NCI-H774 (cell line): ENCODE measurements at regions not wholly inside any gene's neighbourhood (a gene's known extent, or its start where the extent isn't known, plus 50 kb on each side); places are given as distances from the start of the nearest gene placed in this dataset.
"Not testable (repeated sequence)": the region's sequence is repeated elsewhere in the genome, so short reads cannot be mapped to it uniquely, and the experiment has no call there.

ENCODE experiments used
- DNase-seq: peaks from one replicate; lab custom pipeline; 2025; lab: John Stamatoyannopoulos, UW

DNA sequence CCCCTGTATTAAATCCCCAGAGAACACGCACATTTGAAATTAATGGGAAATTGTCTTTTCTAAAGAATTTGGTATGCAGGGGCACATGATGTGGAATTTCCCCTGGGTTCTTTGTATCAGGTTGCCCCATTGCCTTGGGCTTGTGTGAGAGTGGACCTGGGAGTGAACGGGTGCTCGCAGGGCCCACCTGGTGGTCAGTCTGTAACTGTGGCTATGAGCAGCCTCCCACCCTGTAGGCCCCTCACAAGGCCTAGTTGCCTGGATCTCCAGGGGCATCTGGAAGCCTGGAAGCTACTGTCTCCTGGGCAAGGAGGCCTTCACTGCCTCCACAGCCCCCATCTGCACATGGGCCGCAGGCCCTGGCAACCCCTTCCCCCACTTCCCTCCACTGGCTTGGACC, 96.7 kb downstream of the SLC25A47 start:
- DNase-seq, result no peak

- no peak for DNase-seq
Measured at GRCh38 chr14:100421756-100422470, 98.8 kb downstream of the SLC25A47 start.

GRCh38 chr14:100422556-100423316, 99.6 kb downstream of the SLC25A47 start:
- DNase-seq, result no peak

DNA sequence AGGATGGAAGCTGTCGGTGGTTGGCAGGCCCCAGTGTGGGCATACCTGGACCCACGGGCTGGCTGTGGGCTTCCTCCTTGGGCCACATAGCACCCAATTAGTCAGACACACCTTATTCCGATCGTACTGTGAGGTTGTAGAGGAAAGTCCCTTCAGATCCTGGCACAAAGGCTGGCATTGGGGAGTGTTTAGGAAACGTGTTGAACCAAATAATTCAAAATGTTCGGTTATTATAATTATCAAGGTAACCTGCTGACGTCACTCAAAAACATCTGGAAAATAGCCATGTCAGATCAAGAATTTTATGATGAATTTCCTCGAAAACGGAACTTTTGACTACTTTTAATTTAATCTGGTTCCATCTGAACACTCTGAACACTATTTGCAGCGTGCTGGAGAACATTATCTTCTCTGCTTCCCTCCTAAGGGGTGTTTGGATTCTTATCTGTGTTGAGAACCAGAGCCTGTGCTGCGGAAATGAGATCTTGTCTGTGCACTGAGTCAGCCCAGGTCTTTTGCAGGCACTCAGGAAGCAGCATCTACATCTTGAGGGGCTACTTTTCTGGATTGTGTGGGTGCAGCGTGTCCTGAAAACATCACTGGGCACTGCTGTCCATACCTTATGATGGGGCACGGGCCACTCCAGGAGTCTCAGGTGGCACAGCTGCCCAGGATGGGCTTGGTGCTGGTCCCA, 100.3 kb downstream of the SLC25A47 start:
- DNase-seq, result no peak

DNA sequence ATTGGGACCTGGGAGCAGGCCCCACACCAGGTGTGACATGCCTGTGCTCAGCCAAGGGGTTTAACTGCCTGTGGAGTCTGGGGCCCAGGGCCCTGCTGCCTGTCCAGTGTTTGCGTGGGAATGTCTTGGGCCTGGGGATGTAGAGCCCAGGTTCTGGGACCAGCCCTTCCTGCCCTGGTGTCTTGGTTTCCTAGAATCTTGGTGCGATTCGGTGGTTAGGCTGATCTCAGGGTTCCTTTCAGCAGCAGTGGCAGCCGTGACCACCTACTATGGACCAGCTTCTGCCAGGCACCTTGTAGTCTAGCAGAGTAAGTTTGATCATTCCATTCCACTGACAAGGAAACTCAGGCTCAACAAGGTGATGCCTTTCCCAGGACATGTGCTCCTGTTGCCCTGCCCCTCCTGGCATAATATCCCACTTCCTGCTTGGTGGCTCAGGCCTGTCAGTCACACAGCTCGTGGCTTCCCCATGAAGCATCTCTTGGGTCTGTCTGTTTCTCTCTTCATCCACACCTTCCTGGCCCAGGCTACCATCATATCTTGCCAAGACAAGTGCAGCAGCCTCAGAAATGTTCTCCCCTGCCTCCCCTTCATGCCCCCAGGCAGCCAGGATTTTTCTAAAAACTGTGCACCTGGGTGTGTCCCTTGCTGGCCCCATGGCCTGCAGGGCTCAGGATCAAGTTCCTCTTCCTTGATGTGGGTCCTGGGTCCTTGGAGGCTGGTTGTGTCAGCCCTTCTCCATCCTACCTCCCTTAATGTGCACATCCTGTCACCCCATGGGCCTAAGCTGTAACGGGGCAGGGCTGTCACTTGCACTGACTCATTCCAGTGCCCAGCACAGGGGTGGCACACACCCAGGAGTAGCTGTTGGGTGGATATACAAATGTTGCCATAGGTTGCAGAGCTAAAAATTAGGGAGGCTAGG, 101.6 kb downstream of the SLC25A47 start:
- DNase-seq, result no peak

- DNase-seq, result no peak
Measured at GRCh38 chr14:100425429-100425827, 102.3 kb downstream of the SLC25A47 start.

- DNase-seq, result no peak
Measured at GRCh38 chr14:100426314-100426713, 103.2 kb downstream of the SLC25A47 start.

DNA sequence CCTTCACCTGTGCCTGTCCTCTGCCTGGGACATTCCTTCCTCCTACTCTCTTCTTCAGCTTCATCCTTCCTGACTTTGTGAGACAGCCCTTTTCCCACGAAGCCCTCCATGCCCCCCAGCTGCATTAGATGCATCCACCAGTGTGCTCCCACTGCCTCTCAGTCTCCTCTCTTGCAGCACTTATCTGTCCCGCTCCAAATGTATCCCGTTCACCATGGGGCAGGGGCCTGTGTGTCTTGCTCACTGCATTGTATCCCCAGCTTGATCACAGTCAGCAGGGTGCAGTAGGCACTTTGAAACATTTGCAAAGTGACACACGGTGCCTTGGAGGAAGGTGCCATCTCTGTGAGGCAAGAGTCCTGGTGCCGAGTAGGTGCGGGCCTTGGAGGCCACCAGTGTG, 104.0 kb downstream of the SLC25A47 start:
- DNase-seq, result no peak

- DNase-seq, result no peak
Measured at GRCh38 chr14:100428727-100429126, 105.6 kb downstream of the SLC25A47 start.

- DNase-seq, result no peak
Measured at GRCh38 chr14:100429537-100429936, 106.4 kb downstream of the SLC25A47 start.

- no peak for DNase-seq
Measured at GRCh38 chr14:100430571-100430970, 107.4 kb downstream of the SLC25A47 start.

- not testable (repeated sequence) for DNase-seq
Measured at GRCh38 chr14:100431461-100431860, 108.3 kb downstream of the SLC25A47 start.

DNA sequence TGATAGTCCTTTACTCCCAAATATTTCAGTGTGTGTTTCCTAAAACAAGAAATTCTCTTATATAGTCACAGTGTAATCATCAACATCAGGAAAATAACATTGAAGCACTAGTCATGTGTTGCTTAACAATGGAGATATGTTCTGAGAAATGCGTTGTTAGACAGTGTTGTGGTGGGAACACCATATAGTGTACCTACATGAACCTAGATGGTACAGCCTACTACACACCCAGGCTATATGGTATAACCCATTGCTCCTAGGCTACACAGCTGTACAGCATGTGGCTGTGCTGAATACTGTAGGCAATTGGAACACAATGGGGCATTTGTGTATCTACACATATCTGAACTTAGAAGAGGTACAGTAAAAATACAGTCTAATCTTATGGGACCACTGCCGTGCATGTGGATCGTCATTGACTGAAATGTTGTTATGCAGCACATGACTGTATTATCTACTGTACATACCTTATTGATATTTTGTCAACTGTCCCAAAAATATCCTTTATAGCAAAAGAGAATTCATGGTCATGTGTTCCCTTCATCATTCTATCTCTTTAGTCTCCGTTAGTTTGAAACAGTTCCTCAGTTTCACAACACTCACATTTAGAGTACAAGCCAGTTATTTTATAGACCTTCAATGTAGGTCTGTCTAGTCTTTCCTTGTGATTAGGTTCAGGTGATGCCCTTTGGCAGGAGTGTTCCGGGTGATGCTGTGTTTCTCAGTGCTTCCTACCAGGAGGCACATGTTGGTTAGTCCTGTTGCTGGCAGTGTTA, 109.7 kb downstream of the SLC25A47 start:
- no peak for DNase-seq

GRCh38 chr14:100433428-100433814, 110.3 kb downstream of the SLC25A47 start:
- no peak for DNase-seq

DNA sequence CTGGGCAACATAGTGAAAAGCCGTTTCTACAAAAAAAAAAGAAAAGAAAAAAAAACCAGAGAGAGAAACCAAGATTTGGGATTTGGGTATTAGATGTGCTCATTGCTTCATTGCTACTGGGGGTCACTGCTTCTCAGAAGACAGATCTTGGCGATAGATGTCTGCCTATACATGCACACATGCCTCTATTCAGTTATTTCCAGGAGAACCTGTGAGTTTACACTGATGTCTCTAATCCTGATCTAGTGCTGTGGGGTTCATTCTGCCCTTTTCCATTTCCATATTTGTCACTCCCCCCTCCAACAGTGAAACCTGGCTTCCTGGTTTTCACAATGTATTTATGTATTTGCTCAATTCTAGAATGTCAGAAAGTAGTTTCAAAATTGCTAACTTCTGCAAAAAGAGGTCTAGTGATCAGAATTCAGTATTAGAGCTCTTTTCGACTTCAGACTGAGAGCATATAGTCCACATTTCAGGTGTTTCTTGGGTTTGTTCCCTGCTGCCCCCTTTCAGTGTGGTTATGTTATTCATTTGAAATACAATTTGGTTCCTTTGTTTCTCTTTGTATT, 111.0 kb downstream of the SLC25A47 start:
- no peak for DNase-seq

- no peak for DNase-seq
Measured at GRCh38 chr14:100434911-100435438, 111.8 kb downstream of the SLC25A47 start.

- DNase-seq, result no peak
Measured at GRCh38 chr14:100435459-100435858, 112.3 kb downstream of the SLC25A47 start.

DNA sequence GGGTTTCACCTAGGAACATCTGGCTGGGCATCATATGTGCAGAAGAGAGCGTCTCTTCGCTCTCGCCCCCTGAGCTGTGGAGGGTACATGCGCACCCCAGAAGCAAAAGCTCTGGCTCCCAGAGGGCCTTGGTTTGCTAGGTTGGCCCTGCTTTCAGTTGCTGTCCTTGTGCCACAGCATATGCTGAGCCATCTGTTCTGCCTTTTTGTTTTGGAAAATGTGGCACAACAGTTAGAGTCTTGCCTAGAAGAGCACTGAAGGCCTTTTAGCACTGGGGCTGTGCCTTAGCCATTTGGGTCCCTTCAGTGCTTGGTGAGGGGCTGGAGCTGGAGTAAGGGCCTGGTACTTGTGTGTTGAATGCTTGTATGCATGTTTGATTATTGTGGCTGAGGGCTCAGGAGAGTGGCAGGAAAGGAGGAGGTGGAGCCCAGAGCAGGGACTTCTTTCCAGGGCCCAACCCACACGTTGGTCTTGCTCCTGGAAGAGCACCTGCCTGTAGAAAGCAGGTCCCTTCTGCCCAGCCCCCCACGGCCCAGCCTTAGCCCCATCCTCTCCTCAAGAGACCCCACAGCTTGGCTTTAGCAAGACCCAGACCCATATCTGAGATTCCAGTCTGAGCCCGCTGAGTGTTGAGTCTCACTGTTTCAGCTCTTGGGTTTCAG, 113.7 kb downstream of the SLC25A47 start:
- no peak for DNase-seq

- DNase-seq, result no peak
Measured at GRCh38 chr14:100438271-100438670, 115.1 kb downstream of the SLC25A47 start.
